C4-2B (cell line): ENCODE measurements at regions not wholly inside any gene's neighbourhood (a gene's known extent, or its start where the extent isn't known, plus 50 kb on each side); places are given as distances from the start of the nearest gene placed in this dataset.

Source experiments
- CTCF ChIP-seq: fragments of 450-650 bp; conservative IDR thresholded peaks from 2 replicates; pipeline ENCODE4 v1.5.1; 2017; ENCODE audit warnings: mild to moderate bottlenecking
- ZFX ChIP-seq: fragments of 450-650 bp; IDR thresholded peaks from 2 replicates; pipeline ENCODE4 v1.6.1; 2017

GRCh38 chr3:148615382-148615781 lies 82.3 kb upstream of the AGTR1 start:
- TF ChIP-seq CTCF (no peak), ZFX (no peak)
